MV-4-11 (cell line): ENCODE measurements at regions not wholly inside any gene's neighbourhood (a gene's known extent, or its start where the extent isn't known, plus 50 kb on each side); places are given as distances from the start of the nearest gene placed in this dataset.
A peak's percentile ranks its signal among the peaks of the same experiment; 100 is the strongest.
"Not testable (repeated sequence)": the region's sequence is repeated elsewhere in the genome, so short reads cannot be mapped to it uniquely, and the experiment has no call there.

Experiments
- DNase-seq: peaks from one replicate; lab custom pipeline; 2025; lab: John Stamatoyannopoulos, UW

GRCh38 chrX:99398545-99398944 lies 1011.5 kb downstream of the PCDH19 start:
- no peak for DNase-seq

- no peak for DNase-seq
Measured at GRCh38 chrX:99397879-99398278, 1012.2 kb downstream of the PCDH19 start.

GRCh38 chrX:99394456-99394855 lies 1015.6 kb downstream of the PCDH19 start:
- DNase-seq: peak; percentile 0

- DNase-seq: no peak
Measured at GRCh38 chrX:99384594-99385374, 1025.3 kb downstream of the PCDH19 start.

- DNase-seq: no peak
Measured at GRCh38 chrX:99383786-99384185, 1026.3 kb downstream of the PCDH19 start.

- DNase-seq: no peak
Measured at GRCh38 chrX:99371976-99372595, 1038.0 kb downstream of the PCDH19 start.

- no peak for DNase-seq
Measured at GRCh38 chrX:99353412-99353811, 1056.7 kb downstream of the PCDH19 start.

GRCh38 chrX:99348256-99348655 lies 1061.8 kb downstream of the PCDH19 start:
- DNase-seq: no peak

GRCh38 chrX:99308302-99308701 lies 1101.8 kb downstream of the PCDH19 start:
- no peak for DNase-seq

GRCh38 chrX:99305573-99305972 lies 1104.5 kb downstream of the PCDH19 start:
- DNase-seq: no peak

GRCh38 chrX:99301990-99302389 lies 1108.1 kb downstream of the PCDH19 start:
- no peak for DNase-seq

GRCh38 chrX:99271641-99272040 lies 1138.4 kb downstream of the PCDH19 start:
- DNase-seq: no peak

- no peak for DNase-seq
Measured at GRCh38 chrX:99266255-99266654, 1143.8 kb downstream of the PCDH19 start.

GRCh38 chrX:99248180-99248579 lies 1161.9 kb downstream of the PCDH19 start:
- DNase-seq: no peak

- DNase-seq: no peak
Measured at GRCh38 chrX:99242001-99242400, 1168.1 kb downstream of the PCDH19 start.

GRCh38 chrX:99234384-99234783 lies 1175.7 kb downstream of the PCDH19 start:
- not testable (repeated sequence) for DNase-seq

GRCh38 chrX:99192421-99192820 lies 1217.7 kb downstream of the PCDH19 start:
- no peak for DNase-seq

- no peak for DNase-seq
Measured at GRCh38 chrX:99184153-99184552, 1225.9 kb downstream of the PCDH19 start.

- DNase-seq: no peak
Measured at GRCh38 chrX:99172958-99173357, 1237.1 kb downstream of the PCDH19 start.

GRCh38 chrX:99142745-99143144 lies 1267.3 kb downstream of the PCDH19 start:
- DNase-seq: no peak

- DNase-seq: no peak
Measured at GRCh38 chrX:99137488-99137887, 1272.6 kb downstream of the PCDH19 start.

- DNase-seq: no peak
Measured at GRCh38 chrX:99117011-99117410, 1293.1 kb downstream of the PCDH19 start.

- DNase-seq: no peak
Measured at GRCh38 chrX:99095965-99096635, 1314.0 kb downstream of the PCDH19 start.
